ENCODE measurements at regions not wholly inside any gene's neighbourhood (a gene's known extent, or its start where the extent isn't known, plus 50 kb on each side); places are given as distances from the start of the nearest gene placed in this dataset.
A peak's percentile ranks its signal among the peaks of the same experiment; 100 is the strongest.
"Not testable (repeated sequence)": the region's sequence is repeated elsewhere in the genome, so short reads cannot be mapped to it uniquely, and the experiment has no call there.

DNA sequence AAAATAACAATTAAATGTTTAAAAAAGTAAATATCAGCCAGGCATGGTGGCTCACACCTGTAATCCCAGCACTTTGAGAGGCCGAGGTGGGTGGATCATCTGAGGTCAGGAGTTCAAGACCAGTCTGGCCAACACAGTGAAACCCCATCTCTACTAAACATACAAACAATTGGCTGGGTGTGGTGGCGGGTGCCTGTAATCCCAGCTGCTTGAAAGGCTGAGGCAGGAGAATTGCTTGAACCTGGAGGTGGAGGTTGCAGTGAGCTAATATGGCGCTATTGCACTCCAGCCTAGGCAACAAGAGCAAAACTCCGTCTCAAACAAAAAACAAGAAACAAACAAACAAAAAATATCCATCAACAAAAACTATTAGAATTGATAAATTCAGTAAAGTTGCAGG, 77.5 kb downstream of the SNX5 start:
- not testable (repeated sequence) for H3K27ac ChIP-seq

DNA sequence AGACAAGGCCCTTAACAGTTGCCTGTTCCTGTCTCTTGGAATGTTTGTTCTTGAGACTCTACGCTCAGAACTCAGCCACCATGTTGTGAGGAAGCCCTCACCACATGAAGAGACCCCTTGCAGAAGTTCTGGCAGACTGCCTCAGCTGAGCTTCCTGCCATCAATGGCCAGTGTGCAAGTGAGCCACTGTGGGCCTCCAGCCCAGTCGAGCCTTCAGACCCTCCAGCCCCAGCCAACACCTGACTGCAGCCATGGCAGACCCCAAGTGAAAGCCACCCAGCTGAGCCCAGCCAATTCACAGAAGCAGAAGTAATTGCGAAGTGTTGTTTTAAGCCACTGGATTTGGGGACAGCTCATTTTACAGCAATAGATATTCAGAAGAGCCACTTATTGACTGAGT, 78.3 kb downstream of the SNX5 start:
- TF ChIP-seq, protein P1, sequence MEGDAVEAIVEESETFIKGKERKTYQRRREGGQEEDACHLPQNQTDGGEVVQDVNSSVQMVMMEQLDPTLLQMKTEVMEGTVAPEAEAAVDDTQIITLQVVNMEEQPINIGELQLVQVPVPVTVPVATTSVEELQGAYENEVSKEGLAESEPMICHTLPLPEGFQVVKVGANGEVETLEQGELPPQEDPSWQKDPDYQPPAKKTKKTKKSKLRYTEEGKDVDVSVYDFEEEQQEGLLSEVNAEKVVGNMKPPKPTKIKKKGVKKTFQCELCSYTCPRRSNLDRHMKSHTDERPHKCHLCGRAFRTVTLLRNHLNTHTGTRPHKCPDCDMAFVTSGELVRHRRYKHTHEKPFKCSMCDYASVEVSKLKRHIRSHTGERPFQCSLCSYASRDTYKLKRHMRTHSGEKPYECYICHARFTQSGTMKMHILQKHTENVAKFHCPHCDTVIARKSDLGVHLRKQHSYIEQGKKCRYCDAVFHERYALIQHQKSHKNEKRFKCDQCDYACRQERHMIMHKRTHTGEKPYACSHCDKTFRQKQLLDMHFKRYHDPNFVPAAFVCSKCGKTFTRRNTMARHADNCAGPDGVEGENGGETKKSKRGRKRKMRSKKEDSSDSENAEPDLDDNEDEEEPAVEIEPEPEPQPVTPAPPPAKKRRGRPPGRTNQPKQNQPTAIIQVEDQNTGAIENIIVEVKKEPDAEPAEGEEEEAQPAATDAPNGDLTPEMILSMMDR (IDR thresholded peaks at IDR 0.05), result no peak
- no peak for TF ChIP-seq ZFX (IDR thresholded peaks at IDR 0.05; ENCODE audit: borderline replicate concordance)
- no peak overlapping the region for H3K27ac ChIP-seq

GRCh38 chr20:17889226-17889625, 79.4 kb downstream of the SNX5 start:
- H3K27ac ChIP-seq, result no peak overlapping the region
- no peak for TF ChIP-seq ZFX (IDR thresholded peaks at IDR 0.05; ENCODE audit: borderline replicate concordance)
- TF ChIP-seq, protein P1 (IDR thresholded peaks at IDR 0.05), result 0 out of 2 replicates have a peak, but pooled peaks have one; percentile 8

DNA sequence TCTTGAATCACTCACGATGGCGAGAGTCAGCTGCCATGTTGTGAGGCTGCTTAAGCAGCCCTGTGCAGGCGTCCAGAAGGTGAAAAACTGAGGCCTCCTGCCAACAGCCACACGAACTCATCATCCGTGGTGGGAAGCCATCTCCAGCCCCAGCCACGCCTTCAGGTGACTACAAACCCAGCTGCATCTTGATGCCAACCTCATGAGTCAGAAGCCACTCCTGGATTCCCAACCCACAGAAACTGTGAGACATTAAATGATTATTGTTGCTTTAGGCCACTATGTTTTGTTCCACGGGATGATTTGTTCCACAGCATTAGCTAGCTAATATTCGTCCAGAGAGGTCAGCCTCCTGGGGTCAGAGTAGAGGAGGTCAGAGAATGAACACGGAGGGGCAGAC, 80.5 kb downstream of the SNX5 start:
- TF ChIP-seq, protein P1 (IDR thresholded peaks at IDR 0.05), result no peak
- no peak for TF ChIP-seq ZFX (IDR thresholded peaks at IDR 0.05; ENCODE audit: borderline replicate concordance)
- no peak overlapping the region for H3K27ac ChIP-seq

DNA sequence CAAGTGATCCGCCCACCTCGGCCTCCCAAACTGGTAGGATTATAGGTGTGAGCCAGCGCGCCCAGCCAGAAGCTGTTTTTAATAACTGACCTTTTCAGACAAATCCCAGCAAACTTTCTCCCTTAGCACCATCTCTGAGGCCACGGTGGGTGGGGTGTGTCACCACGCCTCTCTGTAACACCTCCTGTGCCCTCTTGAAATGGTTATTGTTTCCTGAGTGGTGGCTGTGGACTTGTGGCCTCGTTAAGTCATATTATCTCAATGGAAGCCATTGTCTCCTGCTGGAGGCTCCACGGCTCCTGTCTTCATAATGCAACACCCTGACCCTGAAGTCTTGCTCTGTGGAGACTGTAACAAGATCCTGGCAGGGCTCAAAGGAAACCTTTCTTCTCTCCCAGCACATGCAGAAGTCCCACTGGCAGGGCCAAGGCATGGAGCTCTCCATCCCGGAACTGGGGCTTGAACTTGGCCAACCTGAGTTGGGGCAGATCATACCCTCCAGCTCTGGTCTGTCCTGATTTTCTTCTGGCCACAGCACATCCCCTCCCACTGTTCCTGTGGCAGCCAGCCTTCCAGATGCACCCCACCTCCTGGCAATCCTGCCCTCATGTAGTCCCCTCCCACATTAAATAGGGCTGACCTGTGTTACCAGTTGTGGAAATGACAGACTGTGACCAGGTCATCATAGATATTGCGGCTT, 81.1 kb downstream of the SNX5 start:
- no peak overlapping the region for H3K27ac ChIP-seq
- TF ChIP-seq ZFX (IDR thresholded peaks at IDR 0.05; ENCODE audit: borderline replicate concordance), result no peak
- TF ChIP-seq, protein P1 (IDR thresholded peaks at IDR 0.05), result no peak

- no peak overlapping the region for H3K27ac ChIP-seq
- no peak for TF ChIP-seq ZFX (IDR thresholded peaks at IDR 0.05; ENCODE audit: borderline replicate concordance)
- TF ChIP-seq, protein P1 (IDR thresholded peaks at IDR 0.05), result no peak
These were observed 83.0 kb downstream of the SNX5 start for GRCh38 chr20:17885544-17885943.

DNA sequence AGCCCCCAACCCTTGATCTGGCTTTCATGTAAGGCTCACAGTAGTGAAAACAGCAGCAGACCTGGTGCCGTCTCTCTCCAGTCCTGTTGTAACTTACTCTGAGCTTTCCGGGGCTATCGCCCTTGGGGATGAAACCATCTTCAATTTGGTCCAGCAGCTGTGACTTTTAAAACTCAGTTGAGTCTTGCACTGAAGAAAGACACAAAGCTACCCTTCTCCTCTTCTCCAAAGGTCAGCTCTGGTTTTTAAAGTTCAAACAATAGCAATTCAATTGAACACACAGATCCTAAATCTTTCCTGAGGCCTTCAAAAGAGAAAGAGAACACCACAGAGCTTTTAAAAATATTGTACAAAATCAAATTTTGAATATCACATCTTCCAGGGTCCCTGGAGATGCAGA, 83.5 kb downstream of the SNX5 start:
- TF ChIP-seq, protein P1 (IDR thresholded peaks at IDR 0.05), result no peak
- no peak for TF ChIP-seq ZFX (IDR thresholded peaks at IDR 0.05; ENCODE audit: borderline replicate concordance)

More for the DNA sequence above, 83.5 kb downstream of the SNX5 start:
- H3K27ac ChIP-seq, result no peak overlapping the region

All from 22Rv1 (cell line).